Colon (tissue), 2 donors: ENCODE measurements at regions not wholly inside any gene's neighbourhood (a gene's known extent, or its start where the extent isn't known, plus 50 kb on each side); places are given as distances from the start of the nearest gene placed in this dataset.

Source experiments
- FAIRE-seq: peaks from 2 replicates; lab custom pipeline; 2012; peaks lifted over from hg19 to GRCh38; lab: Jason Lieb, UNC
- donor health status: control.
- donor health status: control.

GRCh38 chr1:217089361-217090014 lies 366.3 kb upstream of the ESRRG start:
- FAIRE-seq, result no peak

- no peak for FAIRE-seq
Measured at GRCh38 chr1:217088521-217089284, 365.5 kb upstream of the ESRRG start.

GRCh38 chr1:217088011-217088410 lies 364.8 kb upstream of the ESRRG start:
- no peak for FAIRE-seq

- no peak for FAIRE-seq
Measured at GRCh38 chr1:217079584-217079983, 356.4 kb upstream of the ESRRG start.

- no peak for FAIRE-seq
Measured at GRCh38 chr1:217078959-217079358, 355.7 kb upstream of the ESRRG start.

GRCh38 chr1:217078078-217078690 lies 355.0 kb upstream of the ESRRG start:
- FAIRE-seq, result no peak

- FAIRE-seq, result no peak
Measured at GRCh38 chr1:217077426-217077825, 354.2 kb upstream of the ESRRG start.

- FAIRE-seq, result no peak
Measured at GRCh38 chr1:217076902-217077301, 353.7 kb upstream of the ESRRG start.

GRCh38 chr1:217072926-217073325 lies 349.7 kb upstream of the ESRRG start:
- no peak for FAIRE-seq

- FAIRE-seq, result no peak
Measured at GRCh38 chr1:217067642-217068041, 344.4 kb upstream of the ESRRG start.

- no peak for FAIRE-seq
Measured at GRCh38 chr1:217066794-217067193, 343.6 kb upstream of the ESRRG start.

- FAIRE-seq, result no peak
Measured at GRCh38 chr1:217063172-217063908, 340.1 kb upstream of the ESRRG start.

- FAIRE-seq, result no peak
Measured at GRCh38 chr1:217062586-217062985, 339.4 kb upstream of the ESRRG start.

GRCh38 chr1:217059401-217059800 lies 336.2 kb upstream of the ESRRG start:
- FAIRE-seq, result no peak

GRCh38 chr1:217053676-217054075 lies 330.4 kb upstream of the ESRRG start:
- no peak for FAIRE-seq

GRCh38 chr1:217052626-217053025 lies 329.4 kb upstream of the ESRRG start:
- no peak for FAIRE-seq

- no peak for FAIRE-seq
Measured at GRCh38 chr1:217052196-217052595, 329.0 kb upstream of the ESRRG start.

GRCh38 chr1:217049721-217050120 lies 326.5 kb upstream of the ESRRG start:
- no peak for FAIRE-seq

- FAIRE-seq, result no peak
Measured at GRCh38 chr1:217049081-217049480, 325.9 kb upstream of the ESRRG start.

- no peak for FAIRE-seq
Measured at GRCh38 chr1:217048104-217048707, 325.0 kb upstream of the ESRRG start.

- FAIRE-seq, result no peak
Measured at GRCh38 chr1:217040711-217041455, 317.7 kb upstream of the ESRRG start.

GRCh38 chr1:217039926-217040325 lies 316.7 kb upstream of the ESRRG start:
- FAIRE-seq, result no peak
